ENCODE measurements at regions not wholly inside any gene's neighbourhood (a gene's known extent, or its start where the extent isn't known, plus 50 kb on each side); places are given as distances from the start of the nearest gene placed in this dataset.
A peak's percentile ranks its signal among the peaks of the same experiment; 100 is the strongest.
"Not testable (repeated sequence)": the region's sequence is repeated elsewhere in the genome, so short reads cannot be mapped to it uniquely, and the experiment has no call there.

DNA sequence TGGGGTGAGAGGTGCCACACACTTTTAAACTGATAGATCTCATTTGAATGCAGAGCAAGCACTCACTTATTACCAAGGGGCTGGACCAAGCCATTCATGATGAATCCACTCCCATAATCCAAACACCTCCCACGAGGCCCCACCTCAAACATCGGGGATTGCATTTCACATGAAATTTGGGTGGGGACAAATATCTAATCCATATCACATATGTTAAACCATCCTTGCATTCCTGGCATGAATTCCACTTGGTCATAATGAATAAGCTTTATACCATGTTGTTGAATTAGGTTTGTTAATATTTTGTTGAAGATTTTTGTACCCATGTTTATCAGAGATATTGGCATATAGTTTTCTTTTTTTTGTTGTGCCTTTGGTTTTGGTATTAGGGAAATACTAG lies 1198.7 kb upstream of the ATXN8OS start:
- H3K36me3 ChIP-seq (ENCODE audit: insufficient read depth, low read length) = no peaks in the 10 kb centered on the region
- no peak overlapping the region for H3K4me3 ChIP-seq (ENCODE audit: low read length)
- no peaks in the 10 kb centered on the region for H3K27me3 ChIP-seq (ENCODE audit: insufficient read depth, low read length)
- no peaks in the 10 kb centered on the region for H3K4me1 ChIP-seq (ENCODE audit: insufficient read depth, low read length)
- peaks cover 4% of the 10 kb centered on the region for H3K9me3 ChIP-seq (ENCODE audit: low read length)
- no peak overlapping the region for H2AFZ ChIP-seq (ENCODE audit: low read depth, low read length)

DNA sequence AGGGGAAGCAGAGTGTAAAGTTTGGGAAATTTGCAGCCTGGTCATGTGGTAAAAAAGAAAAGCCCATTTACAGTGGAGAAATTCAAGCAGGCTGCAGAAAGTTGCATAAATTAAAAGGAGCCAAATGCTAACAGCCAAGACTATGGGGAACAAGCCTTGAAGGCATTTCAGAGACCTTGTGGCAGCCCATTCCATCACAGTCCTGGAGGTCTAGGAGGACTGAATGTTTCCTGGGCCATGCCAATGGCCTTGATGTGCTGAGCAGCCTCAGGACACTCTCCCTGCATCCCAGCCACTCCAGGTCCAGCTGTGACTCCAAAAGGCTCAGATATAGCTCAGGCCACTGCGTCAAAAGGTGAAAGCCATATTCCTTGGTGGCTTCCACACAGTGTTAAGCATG lies 1202.4 kb upstream of the ATXN8OS start:
- Histone ChIP-seq H3K4me3 (ENCODE audit: low read length) (no peak overlapping the region), H3K9me3 (ENCODE audit: low read length) (peaks cover 4% of the 10 kb centered on the region), H3K27me3 (ENCODE audit: insufficient read depth, low read length) (no peaks in the 10 kb centered on the region), H3K4me1 (ENCODE audit: insufficient read depth, low read length) (no peaks in the 10 kb centered on the region), H2AFZ (ENCODE audit: low read depth, low read length) (no peak overlapping the region), H3K36me3 (ENCODE audit: insufficient read depth, low read length) (no peaks in the 10 kb centered on the region)

DNA sequence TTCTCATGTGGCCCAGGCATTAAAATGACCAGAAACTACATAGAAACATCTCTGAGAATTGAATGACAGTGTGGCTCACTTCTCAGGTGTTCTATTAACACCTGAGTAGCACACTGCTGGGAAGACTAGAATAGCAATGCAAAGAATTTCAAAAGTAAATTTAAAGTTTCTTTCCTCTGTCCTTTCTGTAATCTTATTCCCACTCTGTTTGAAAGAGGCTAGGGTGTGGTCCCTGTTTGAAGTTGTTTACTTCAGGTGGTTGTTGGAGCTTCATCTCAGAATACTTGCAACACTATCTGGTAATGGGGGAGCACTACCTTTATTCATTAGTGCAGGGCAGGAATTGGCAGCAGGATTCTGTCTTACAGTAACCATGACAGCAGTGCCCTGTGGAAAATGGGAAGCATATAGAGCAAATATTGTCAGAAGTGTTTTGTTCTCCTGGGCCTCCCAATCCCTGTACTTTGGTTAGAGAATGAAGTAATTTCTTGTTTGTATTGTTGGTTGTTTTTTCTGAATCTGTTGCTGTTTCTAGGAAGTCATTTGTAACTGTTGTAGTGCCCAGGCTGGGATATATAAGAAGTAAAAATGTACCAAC lies 1210.2 kb upstream of the ATXN8OS start:
- Histone ChIP-seq H3K4me1 (ENCODE audit: insufficient read depth, low read length) (peaks cover 2% of the 10 kb centered on the region), H3K36me3 (ENCODE audit: insufficient read depth, low read length) (no peaks in the 10 kb centered on the region), H3K9me3 (ENCODE audit: low read length) (peaks cover 2% of the 10 kb centered on the region), H3K27me3 (ENCODE audit: insufficient read depth, low read length) (no peaks in the 10 kb centered on the region), H2AFZ (ENCODE audit: low read depth, low read length) (no peak overlapping the region), H3K4me3 (ENCODE audit: low read length) (no peak overlapping the region)

DNA sequence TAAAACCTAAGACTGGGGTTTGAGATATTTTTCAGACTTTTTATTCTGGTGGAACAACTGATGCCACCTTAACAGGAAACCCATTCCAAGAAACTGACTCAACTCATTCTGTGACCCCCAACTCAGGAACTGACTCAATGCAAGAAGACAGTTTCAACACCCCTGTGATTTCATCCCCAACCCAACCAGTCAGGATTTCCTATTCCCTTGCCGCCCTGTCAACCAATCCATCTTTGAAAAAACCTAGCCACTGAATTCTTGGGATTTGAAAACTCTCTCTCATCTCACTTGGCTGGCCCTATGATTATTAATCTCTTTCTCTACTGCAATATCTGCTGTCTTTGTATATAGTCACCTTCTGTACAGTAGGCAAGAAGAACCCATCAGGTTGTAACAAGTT lies 1211.9 kb upstream of the ATXN8OS start:
- H3K27me3 ChIP-seq (ENCODE audit: insufficient read depth, low read length) = no peaks in the 10 kb centered on the region
- peaks cover 2% of the 10 kb centered on the region for H3K9me3 ChIP-seq (ENCODE audit: low read length)
- no peak overlapping the region for H3K4me3 ChIP-seq (ENCODE audit: low read length)
- H3K36me3 ChIP-seq (ENCODE audit: insufficient read depth, low read length) = no peaks in the 10 kb centered on the region
- H2AFZ ChIP-seq (ENCODE audit: low read depth, low read length) = no peak overlapping the region
- peaks cover 2% of the 10 kb centered on the region for H3K4me1 ChIP-seq (ENCODE audit: insufficient read depth, low read length)

DNA sequence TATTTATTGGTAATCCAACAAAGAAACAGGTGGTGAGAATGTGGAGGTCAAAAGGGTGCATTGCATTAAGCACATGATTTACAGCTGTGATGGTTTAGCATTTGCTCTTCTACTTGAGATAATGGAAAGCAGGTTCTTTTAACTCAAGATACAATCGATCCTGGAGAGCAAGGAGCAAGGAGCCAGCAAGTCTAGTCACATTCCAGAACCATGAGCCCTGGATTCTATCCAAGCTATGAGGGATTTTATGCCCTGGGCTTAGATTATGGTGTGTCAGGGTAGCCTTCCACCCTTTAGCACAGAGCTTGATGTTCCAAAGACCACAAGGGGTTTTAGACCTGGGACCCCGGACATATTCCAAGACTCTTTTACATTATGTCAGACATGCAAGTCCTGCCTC lies 1213.9 kb upstream of the ATXN8OS start:
- not testable (repeated sequence) for H3K27me3 ChIP-seq (ENCODE audit: insufficient read depth, low read length); H3K36me3 ChIP-seq (ENCODE audit: insufficient read depth, low read length)

DNA sequence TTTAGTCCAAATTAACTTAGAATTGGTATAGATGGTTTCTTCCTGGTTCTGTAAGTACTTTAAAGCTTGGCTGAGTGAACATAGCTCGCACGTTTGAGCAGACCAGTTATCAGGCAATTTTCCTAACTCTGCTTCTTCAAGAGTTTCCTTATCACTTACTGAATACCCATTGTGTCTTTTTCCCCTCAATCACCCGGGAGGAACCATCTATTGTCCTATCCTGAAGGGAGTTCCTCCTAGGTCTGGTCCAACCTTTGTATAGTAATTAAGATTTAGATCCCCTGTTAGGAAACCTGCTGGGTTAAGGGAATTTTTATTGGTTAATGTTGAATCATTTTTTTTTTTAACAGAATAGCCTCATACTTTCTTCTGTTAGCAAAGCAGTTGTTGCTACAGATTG lies 1215.0 kb upstream of the ATXN8OS start:
- H3K4me1 ChIP-seq (ENCODE audit: insufficient read depth, low read length); H3K4me3 ChIP-seq (ENCODE audit: low read length); H2AFZ ChIP-seq (ENCODE audit: low read depth, low read length); H3K27me3 ChIP-seq (ENCODE audit: insufficient read depth, low read length); H3K36me3 ChIP-seq (ENCODE audit: insufficient read depth, low read length); H3K9me3 ChIP-seq (ENCODE audit: low read length): not testable (repeated sequence)

More for the DNA sequence above, 1213.9 kb upstream of the ATXN8OS start:
- H3K9me3 ChIP-seq (ENCODE audit: low read length); H3K4me1 ChIP-seq (ENCODE audit: insufficient read depth, low read length); H3K4me3 ChIP-seq (ENCODE audit: low read length): not testable (repeated sequence)
- H2AFZ ChIP-seq (ENCODE audit: low read depth, low read length) = peak overlapping the region; percentile 32

DNA sequence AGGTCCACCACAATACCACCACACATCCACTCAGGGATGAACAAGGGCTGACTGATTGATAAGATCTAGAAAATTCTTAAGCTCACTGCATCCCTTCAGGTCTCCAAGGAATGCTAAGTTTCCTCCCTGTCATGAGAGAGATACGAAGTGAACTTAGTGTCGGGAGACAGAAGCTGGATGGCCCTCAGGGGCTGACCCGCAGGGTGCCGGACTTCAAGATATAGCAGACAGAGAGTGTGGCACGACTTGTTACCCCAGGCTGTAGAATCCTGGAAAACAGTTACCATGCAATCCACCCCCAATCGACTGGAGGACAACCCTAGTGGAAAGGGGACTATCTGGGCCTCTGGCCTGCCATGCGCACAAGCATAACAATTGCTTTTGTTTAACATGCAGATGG lies 1217.5 kb upstream of the ATXN8OS start:
- not testable (repeated sequence) for H3K27me3 ChIP-seq (ENCODE audit: insufficient read depth, low read length); H2AFZ ChIP-seq (ENCODE audit: low read depth, low read length); H3K36me3 ChIP-seq (ENCODE audit: insufficient read depth, low read length); H3K4me3 ChIP-seq (ENCODE audit: low read length); H3K4me1 ChIP-seq (ENCODE audit: insufficient read depth, low read length); H3K9me3 ChIP-seq (ENCODE audit: low read length)

DNA sequence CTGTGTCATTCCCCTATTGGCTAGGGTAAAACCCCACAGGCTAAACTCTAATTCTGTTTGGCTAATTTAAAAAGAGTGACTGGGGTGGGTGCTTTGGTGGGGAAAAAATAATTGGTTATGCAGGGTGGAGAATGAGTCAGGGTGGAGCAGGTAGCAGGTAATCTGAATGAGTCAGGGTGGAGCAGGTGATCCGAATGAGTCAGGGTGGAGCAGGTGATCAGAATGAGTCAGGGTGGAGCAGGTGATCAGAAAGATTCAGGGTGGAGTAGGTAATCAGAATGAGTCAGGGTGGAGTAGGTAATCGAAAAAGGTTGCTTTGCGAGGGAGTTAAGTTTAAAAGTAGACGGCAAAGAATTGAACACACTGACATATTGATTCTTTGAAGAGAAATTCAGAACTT lies 1218.8 kb upstream of the ATXN8OS start:
- Histone ChIP-seq H3K4me1 (ENCODE audit: insufficient read depth, low read length) (peaks cover 4% of the 10 kb centered on the region), H2AFZ (ENCODE audit: low read depth, low read length) (no peak overlapping the region), H3K4me3 (ENCODE audit: low read length) (no peak overlapping the region), H3K27me3 (ENCODE audit: insufficient read depth, low read length) (no peaks in the 10 kb centered on the region), H3K9me3 (ENCODE audit: low read length) (no peaks in the 10 kb centered on the region), H3K36me3 (ENCODE audit: insufficient read depth, low read length) (no peaks in the 10 kb centered on the region)

DNA sequence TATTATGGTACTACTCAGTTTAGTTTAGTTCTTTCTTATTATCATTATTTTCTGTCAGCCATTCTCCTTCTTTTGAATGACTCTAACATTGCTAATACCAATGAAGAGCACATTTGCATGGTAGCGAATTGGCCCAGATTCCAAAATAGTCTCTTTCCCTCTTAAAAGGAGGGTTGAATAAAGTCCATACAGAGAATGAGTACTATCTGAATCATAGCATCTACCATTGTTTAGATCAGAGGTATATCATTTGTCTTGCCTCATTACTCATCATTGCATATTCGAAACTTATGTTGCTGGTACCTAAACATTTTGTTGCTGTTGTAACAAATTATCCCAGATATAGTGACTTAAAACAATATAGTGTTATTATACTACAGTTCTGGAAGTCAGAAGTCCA lies 1235.3 kb upstream of the ATXN8OS start:
- Histone ChIP-seq H3K36me3 (ENCODE audit: insufficient read depth, low read length) (no peaks in the 10 kb centered on the region), H2AFZ (ENCODE audit: low read depth, low read length) (no peak overlapping the region), H3K4me1 (ENCODE audit: insufficient read depth, low read length) (no peaks in the 10 kb centered on the region), H3K27me3 (ENCODE audit: insufficient read depth, low read length) (no peaks in the 10 kb centered on the region), H3K4me3 (ENCODE audit: low read length) (no peak overlapping the region), H3K9me3 (ENCODE audit: low read length) (no peaks in the 10 kb centered on the region)

DNA sequence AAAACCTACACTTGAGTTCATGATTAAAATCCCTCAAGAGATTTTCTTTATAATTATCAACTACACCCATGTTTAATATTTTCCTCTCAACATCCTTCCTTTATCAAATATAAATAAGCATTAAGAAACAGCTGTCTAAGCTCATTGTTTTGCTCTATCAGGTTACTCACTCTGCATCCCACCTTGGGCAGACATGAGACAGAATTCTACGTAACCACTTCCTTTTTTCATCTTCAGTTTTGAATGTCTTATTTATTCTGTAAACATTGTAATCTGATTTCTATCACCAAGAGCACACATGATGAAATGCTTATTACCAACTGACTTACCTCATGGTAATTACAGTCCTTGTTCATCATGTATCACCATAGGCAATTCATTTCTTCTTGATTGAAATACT lies 1256.6 kb upstream of the ATXN8OS start:
- no peak overlapping the region for H3K4me3 ChIP-seq (ENCODE audit: low read length)
- H3K9me3 ChIP-seq (ENCODE audit: low read length) = no peaks in the 10 kb centered on the region
- no peaks in the 10 kb centered on the region for H3K27me3 ChIP-seq (ENCODE audit: insufficient read depth, low read length)
- no peaks in the 10 kb centered on the region for H3K36me3 ChIP-seq (ENCODE audit: insufficient read depth, low read length)
- H2AFZ ChIP-seq (ENCODE audit: low read depth, low read length) = no peak overlapping the region
- peaks cover 7% of the 10 kb centered on the region for H3K4me1 ChIP-seq (ENCODE audit: insufficient read depth, low read length)

DNA sequence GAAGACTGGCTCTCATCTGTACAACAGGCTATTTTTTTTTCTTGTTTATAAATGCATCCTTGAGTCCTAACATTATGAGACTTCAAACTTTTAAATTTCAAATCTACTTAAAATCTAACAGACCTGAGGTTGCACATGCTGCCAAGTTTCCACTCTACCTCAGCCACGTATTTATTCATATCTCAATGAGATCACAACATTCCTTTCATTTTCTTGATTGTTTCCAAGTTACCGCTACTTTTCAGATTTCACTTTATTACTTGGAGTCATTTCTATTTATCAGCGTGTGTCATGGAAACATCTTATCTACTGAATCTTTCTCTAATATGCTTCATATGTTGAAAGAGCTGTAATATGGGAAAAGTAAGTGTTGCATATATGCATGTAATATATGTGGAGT lies 1257.5 kb upstream of the ATXN8OS start:
- no peaks in the 10 kb centered on the region for H3K36me3 ChIP-seq (ENCODE audit: insufficient read depth, low read length)
- H3K4me1 ChIP-seq (ENCODE audit: insufficient read depth, low read length) = peaks cover 7% of the 10 kb centered on the region
- no peaks in the 10 kb centered on the region for H3K27me3 ChIP-seq (ENCODE audit: insufficient read depth, low read length)
- peaks cover 3% of the 10 kb centered on the region for H3K9me3 ChIP-seq (ENCODE audit: low read length)
- H2AFZ ChIP-seq (ENCODE audit: low read depth, low read length) = no peak overlapping the region
- H3K4me3 ChIP-seq (ENCODE audit: low read length) = no peak overlapping the region

DNA sequence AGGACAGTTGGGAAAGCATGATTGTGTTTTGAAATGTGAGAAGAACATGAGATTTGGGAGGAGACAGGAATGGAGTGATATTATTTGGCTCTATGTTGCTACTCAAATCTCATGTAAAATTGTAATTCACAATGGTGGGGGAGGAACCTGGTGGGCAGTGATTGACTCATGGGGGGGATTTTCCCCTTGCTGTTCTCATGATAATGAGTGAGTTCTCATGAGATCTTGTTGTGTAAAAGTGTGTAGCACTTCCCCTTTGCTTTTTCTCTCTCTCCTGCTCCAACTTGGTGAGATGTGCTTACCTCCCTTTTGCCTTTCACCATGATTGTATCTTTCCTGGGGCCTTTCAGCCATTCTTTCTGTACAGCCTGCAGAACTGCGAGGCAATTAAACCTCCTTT lies 1261.0 kb upstream of the ATXN8OS start:
- Histone ChIP-seq H3K36me3 (ENCODE audit: insufficient read depth, low read length) (no peaks in the 10 kb centered on the region), H3K4me3 (ENCODE audit: low read length) (no peak overlapping the region), H3K27me3 (ENCODE audit: insufficient read depth, low read length) (no peaks in the 10 kb centered on the region), H3K4me1 (ENCODE audit: insufficient read depth, low read length) (peaks cover 7% of the 10 kb centered on the region), H2AFZ (ENCODE audit: low read depth, low read length) (no peak overlapping the region), H3K9me3 (ENCODE audit: low read length) (peaks cover 3% of the 10 kb centered on the region)

DNA sequence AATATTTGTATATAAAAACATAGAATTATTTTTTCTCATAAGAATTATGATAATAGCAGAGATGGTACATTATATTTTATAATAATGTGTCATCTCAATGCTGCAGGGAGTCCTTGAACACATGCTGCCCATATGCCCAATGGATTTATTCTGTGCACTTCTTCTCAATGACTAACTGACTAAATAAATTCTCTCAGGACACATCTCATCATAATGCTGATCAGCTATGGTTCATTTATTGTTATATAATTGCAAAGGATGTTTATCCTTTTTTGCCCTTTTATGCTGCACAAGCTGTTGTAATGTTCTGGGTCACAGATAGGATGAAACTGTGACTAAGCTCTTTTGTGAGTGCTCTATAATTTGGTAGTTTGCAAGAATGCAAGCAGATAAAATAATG lies 1273.3 kb upstream of the ATXN8OS start:
- Histone ChIP-seq H3K9me3 (ENCODE audit: low read length) (no peaks in the 10 kb centered on the region), H2AFZ (ENCODE audit: low read depth, low read length) (no peak overlapping the region), H3K27me3 (ENCODE audit: insufficient read depth, low read length) (no peaks in the 10 kb centered on the region), H3K4me3 (ENCODE audit: low read length) (no peak overlapping the region), H3K36me3 (ENCODE audit: insufficient read depth, low read length) (no peaks in the 10 kb centered on the region), H3K4me1 (ENCODE audit: insufficient read depth, low read length) (no peaks in the 10 kb centered on the region)

DNA sequence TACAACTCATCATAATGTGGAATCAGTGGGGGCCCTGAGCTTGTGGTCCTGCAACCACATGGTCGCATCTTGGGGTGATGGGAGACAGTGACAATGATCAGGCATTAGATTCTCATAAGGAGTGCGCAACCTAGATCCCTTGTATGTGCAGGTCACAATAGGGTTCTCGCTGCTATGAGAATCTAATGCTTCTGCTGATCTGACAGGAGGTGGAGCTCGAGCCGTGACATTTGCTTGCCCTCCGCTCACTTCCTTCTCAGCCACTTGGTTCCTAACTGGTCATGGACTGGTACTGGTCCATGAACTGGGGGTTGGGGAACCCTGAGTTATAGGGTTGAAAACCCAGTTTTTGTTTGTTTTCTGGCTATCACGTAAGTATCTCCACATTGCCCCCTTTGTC lies 1290.9 kb upstream of the ATXN8OS start:
- H3K27me3 ChIP-seq (ENCODE audit: insufficient read depth, low read length) = no peaks in the 10 kb centered on the region
- no peaks in the 10 kb centered on the region for H3K4me1 ChIP-seq (ENCODE audit: insufficient read depth, low read length)
- no peak overlapping the region for H2AFZ ChIP-seq (ENCODE audit: low read depth, low read length)
- no peak overlapping the region for H3K4me3 ChIP-seq (ENCODE audit: low read length)
- H3K9me3 ChIP-seq (ENCODE audit: low read length) = no peaks in the 10 kb centered on the region
- H3K36me3 ChIP-seq (ENCODE audit: insufficient read depth, low read length) = no peaks in the 10 kb centered on the region

Data from neuron (in vitro differentiated cells).